SH-SY5Y (cell line): ENCODE measurements at regions not wholly inside any gene's neighbourhood (a gene's known extent, or its start where the extent isn't known, plus 50 kb on each side); places are given as distances from the start of the nearest gene placed in this dataset.

Experiments
- GATA2 ChIP-seq: IDR thresholded peaks from 2 replicates; pipeline ENCODE4 v1.6.1; 2011; ENCODE audit warnings: mild to moderate bottlenecking, low read depth, low read length
- GATA3 ChIP-seq: IDR thresholded peaks from 2 replicates; pipeline ENCODE4 v1.6.1; 2011; ENCODE audit warnings: low read depth, mild to moderate bottlenecking, low read length, moderate library complexity

- TF ChIP-seq GATA2, result no peak
- no peak for TF ChIP-seq GATA3
Observed at GRCh38 chr9:13756943-13757342, 477.5 kb upstream of the MPDZ start.
